Transverse colon (tissue), 4 donors: ENCODE measurements at regions not wholly inside any gene's neighbourhood (a gene's known extent, or its start where the extent isn't known, plus 50 kb on each side); places are given as distances from the start of the nearest gene placed in this dataset.

Experiments used
- DNase-seq: peaks from one replicate; pipeline ENCODE4 v3.0.0-alpha.2; 2019
- H3K27ac ChIP-seq, 4 donors: fragments of 200-600 bp; sonication (generic); 2 replicates each; pipeline ENCODE4 v1.5.1; 2016 to 2018; ENCODE audit warnings: inconsistent platforms in 4 of 4
- H3K27me3 ChIP-seq: fragments of 200-600 bp; sonication (generic); 2 replicates; pipeline ENCODE4 v1.5.1; 2017; ENCODE audit warnings: inconsistent platforms
- H3K36me3 ChIP-seq, 4 donors: fragments of 200-600 bp; sonication (generic); 2 replicates each; pipeline ENCODE4 v1.5.1; 2017 to 2019; ENCODE audit warnings: inconsistent platforms in 4 of 4
- H3K4me1 ChIP-seq, 4 donors: fragments of 200-600 bp; sonication (generic); 2 replicates each; pipeline ENCODE4 v1.5.1; 2017 to 2020; ENCODE audit warnings: inconsistent platforms in 4 of 4
- H3K4me3 ChIP-seq, 4 donors: fragments of 200-600 bp; sonication (generic); 1 replicate in 1 of 4; 2 replicates in 3 of 4; pipeline versions ENCODE4 v1.5.1 to v1.6.1; 2017 to 2019; ENCODE audit warnings: inconsistent platforms in 4 of 4
- H3K9me3 ChIP-seq, 2 donors: fragments of 200-600 bp; sonication (generic); 2 replicates each; pipeline ENCODE4 v1.5.1; 2017 to 2019; ENCODE audit warnings: inconsistent platforms in 2 of 2
- EP300 ChIP-seq: sonication (generic); formaldehyde crosslinking; IDR thresholded peaks from one replicate; pipeline ENCODE4 v1.6.1; 2017; ENCODE audit warnings: antibody characterized with exemption, low read depth
- POLR2A ChIP-seq: fragments of 450-650 bp; IDR thresholded peaks from one replicate; pipeline ENCODE4 v1.6.1; 2016; ENCODE audit warnings: antibody characterized with exemption, mild to moderate bottlenecking, moderate library complexity
- POLR2AphosphoS5 ChIP-seq, 3 donors: sonication (generic); formaldehyde crosslinking; IDR thresholded peaks; one replicate each; pipeline ENCODE4 v1.6.1; 2016; ENCODE audit warnings: antibody characterized with exemption in 3 of 3
- WGBS, 2 donors: methylation state at CpG; one replicate each; pipeline ENCODE4 v1.1.5; 2018; ENCODE audit warnings: low coverage in 1 of 2; 5-methylcytosine and 5-hydroxymethylcytosine counted together
- in situ Hi-C, 4 donors: fragments of 200-750 bp; cut with MboI; loops; one replicate each; pipeline versions ENCODE4 v1.15.0 to v1.15.1; 2017; ENCODE audit warnings: low sequenced_read_pairs in 3 of 4, low pct_ligation_motif_present in 1 of 4, low pct_unique_long_range_greater_than_20kb in 1 of 4
- intact Hi-C: fragments of 100-400 bp; cut with DNase I; formaldehyde crosslinking; loops from one replicate; pipeline ENCODE4 v1.15.1; 2023; ENCODE audit warnings: low total_unique reads
- TF ChIP-seq, protein P1 (sequence below), 5 experiments: fragments of 200-600 bp in 3 of 5; fragments of 450-650 bp in 2 of 5; sonication (generic) in 3 of 5; IDR thresholded peaks; 1 replicate in 2 of 5; 2 replicates in 3 of 5; pipeline ENCODE4 v1.5.1; 2016 to 2017; ENCODE audit warnings: antibody characterized with exemption in 5 of 5, inconsistent platforms in 3 of 5, mild to moderate bottlenecking in 2 of 5, moderate library complexity in 1 of 5

DNA sequence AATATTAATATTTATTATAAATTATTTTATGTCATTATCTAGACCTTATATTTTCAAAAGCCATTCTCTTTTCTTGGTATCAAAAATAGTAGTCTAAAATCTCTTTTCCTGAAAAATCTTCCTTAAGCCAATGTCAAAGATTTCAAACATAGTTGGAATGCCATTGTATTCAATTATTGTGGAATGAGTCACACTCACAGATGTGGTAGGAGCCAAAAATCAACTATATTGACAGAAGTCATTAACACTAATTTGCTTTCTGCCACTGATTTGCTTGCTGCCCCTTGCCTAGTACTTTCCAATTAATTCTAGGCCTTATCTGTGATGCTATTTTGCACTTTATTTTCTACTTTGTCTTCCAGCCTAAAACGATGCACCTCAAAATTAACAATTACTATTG lies 1326.3 kb upstream of the GJE1 start:
- Histone ChIP-seq H3K4me3 (no peak overlapping the region), H3K27ac (no peak overlapping the region), H3K4me1 (no peaks in the 10 kb centered on the region), H3K9me3 (no peaks in the 10 kb centered on the region), H3K27me3 (no peaks in the 10 kb centered on the region), H3K36me3 (no peaks in the 10 kb centered on the region)
- TF ChIP-seq EP300 (no peak), POLR2AphosphoS5 (IDR thresholded peaks at IDR 0.05) (no peak), POLR2A (no peak)
- TF ChIP-seq, protein P1, sequence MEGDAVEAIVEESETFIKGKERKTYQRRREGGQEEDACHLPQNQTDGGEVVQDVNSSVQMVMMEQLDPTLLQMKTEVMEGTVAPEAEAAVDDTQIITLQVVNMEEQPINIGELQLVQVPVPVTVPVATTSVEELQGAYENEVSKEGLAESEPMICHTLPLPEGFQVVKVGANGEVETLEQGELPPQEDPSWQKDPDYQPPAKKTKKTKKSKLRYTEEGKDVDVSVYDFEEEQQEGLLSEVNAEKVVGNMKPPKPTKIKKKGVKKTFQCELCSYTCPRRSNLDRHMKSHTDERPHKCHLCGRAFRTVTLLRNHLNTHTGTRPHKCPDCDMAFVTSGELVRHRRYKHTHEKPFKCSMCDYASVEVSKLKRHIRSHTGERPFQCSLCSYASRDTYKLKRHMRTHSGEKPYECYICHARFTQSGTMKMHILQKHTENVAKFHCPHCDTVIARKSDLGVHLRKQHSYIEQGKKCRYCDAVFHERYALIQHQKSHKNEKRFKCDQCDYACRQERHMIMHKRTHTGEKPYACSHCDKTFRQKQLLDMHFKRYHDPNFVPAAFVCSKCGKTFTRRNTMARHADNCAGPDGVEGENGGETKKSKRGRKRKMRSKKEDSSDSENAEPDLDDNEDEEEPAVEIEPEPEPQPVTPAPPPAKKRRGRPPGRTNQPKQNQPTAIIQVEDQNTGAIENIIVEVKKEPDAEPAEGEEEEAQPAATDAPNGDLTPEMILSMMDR (IDR thresholded peaks at IDR 0.05): no peak
- DNase-seq: no peak
- WGBS, 2 donors: 75 to 82% methylated on average over 1 of the region's 1 CpG
- in situ Hi-C loops: no loop called here
- intact Hi-C loops: no loop called here

DNA sequence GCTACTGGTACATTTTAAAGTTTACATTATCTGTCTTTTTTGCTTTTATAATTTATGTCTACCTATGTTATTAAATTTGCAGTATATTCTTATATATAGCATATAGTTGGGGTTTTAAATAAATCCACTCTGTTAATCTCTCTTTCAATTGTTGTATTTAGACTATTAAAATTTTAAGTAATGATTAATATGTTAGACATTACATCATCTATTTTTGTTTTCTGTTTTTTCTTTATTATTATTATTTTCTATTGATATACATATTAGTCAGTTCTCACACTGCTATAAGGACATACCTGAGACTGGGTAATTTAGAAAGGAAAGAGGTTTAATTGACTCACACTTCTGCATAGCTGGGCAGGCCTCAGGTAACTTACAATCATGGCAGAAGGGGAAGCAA lies 1338.2 kb upstream of the GJE1 start:
- Histone ChIP-seq H3K4me3 (no peak overlapping the region), H3K4me1 (no peaks in the 10 kb centered on the region), H3K27ac (no peak overlapping the region), H3K36me3 (no peaks in the 10 kb centered on the region), H3K27me3 (no peaks in the 10 kb centered on the region), H3K9me3 (no peaks in the 10 kb centered on the region)
- TF ChIP-seq POLR2AphosphoS5 (IDR thresholded peaks at IDR 0.05): no peak
- TF ChIP-seq, protein P1 (IDR thresholded peaks at IDR 0.05): no peak
- TF ChIP-seq EP300: no peak
- TF ChIP-seq POLR2A: no peak
- DNase-seq: no peak
- in situ Hi-C loops (no loop called here), intact Hi-C loops (no loop called here)

DNA sequence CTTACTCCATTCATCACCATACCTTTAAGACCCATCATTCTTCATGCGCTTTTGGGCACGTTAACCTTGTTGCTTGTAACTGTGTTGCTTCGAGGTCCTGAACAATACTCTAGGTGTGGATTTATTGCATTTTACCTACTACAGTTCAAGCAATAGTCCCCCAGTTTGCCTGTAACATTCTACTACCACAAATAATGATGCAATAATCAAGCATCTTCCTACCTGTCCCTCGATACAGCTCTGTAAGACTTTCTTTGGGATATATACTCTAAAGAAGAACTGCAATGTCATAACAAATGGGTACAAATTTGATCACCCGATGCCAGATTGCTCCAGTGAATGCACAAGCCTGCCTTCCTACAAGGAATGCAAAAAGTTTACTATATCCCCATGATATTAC lies 1342.6 kb upstream of the GJE1 start:
- no peak overlapping the region for H3K4me3 ChIP-seq
- no peaks in the 10 kb centered on the region for H3K4me1 ChIP-seq
- TF ChIP-seq EP300: no peak
- no peak for TF ChIP-seq POLR2A
- TF ChIP-seq, protein P1 (IDR thresholded peaks at IDR 0.05): no peak
- no peak for TF ChIP-seq POLR2AphosphoS5 (IDR thresholded peaks at IDR 0.05)
- 85 to 94% methylated on average over 5 of the region's 5 CpGs for WGBS, 2 donors
- H3K36me3 ChIP-seq: no peaks in the 10 kb centered on the region
- in situ Hi-C loops: no loop called here
- H3K27me3 ChIP-seq: no peaks in the 10 kb centered on the region
- no peak for DNase-seq
- intact Hi-C loops: no loop called here
- H3K27ac ChIP-seq: no peak overlapping the region
- H3K9me3 ChIP-seq: no peaks in the 10 kb centered on the region

DNA sequence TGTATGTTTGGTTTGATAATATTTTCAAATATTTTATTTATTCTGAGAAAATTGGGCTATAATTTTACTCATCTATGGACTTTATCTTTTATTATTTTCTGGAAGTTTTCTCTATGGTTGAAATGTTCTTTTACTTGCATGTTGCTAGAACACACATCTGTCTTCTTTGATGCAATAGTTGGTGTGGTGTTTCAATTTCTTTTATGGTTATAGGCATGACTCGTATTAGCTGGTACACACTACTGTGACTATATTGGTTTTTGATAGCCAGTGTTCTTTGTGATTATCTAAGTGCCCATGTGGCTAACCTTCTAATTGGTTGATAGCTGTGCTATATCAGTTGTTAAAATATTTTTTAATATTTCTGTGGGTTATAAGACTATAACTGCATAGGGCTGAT lies 1343.3 kb upstream of the GJE1 start:
- Histone ChIP-seq H3K27ac (no peak overlapping the region), H3K4me1 (no peaks in the 10 kb centered on the region), H3K4me3 (no peak overlapping the region), H3K27me3 (no peaks in the 10 kb centered on the region), H3K36me3 (no peaks in the 10 kb centered on the region), H3K9me3 (no peaks in the 10 kb centered on the region)
- in situ Hi-C loops (no loop called here), intact Hi-C loops (no loop called here)
- WGBS, 2 donors: 68 to 69% methylated on average over 1 of the region's 1 CpG
- no peak for TF ChIP-seq EP300
- TF ChIP-seq, protein P1 (IDR thresholded peaks at IDR 0.05): no peak
- no peak for DNase-seq
